ENCODE measurements at regions not wholly inside any gene's neighbourhood (a gene's known extent, or its start where the extent isn't known, plus 50 kb on each side); places are given as distances from the start of the nearest gene placed in this dataset.
"Not testable (repeated sequence)": the region's sequence is repeated elsewhere in the genome, so short reads cannot be mapped to it uniquely, and the experiment has no call there.

DNA sequence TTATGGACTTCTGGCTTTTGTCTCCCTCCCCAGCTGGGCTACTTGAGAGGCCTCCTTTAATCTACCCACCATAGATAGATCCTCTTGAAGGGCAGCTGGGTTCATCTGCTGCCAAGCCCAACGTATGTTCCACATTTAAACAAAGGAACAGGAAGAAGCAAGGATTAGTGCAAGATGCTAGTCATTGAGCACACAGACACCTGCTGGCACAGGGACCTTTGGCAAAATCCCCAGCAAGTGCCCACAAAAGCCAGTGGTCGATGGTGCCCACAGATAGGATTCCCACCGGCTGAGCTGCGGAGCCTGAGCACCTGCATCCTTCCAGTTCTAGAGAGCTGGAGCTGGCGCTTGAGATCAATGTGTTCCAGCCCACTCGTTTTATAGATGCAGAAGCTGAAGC lies 57.7 kb upstream of the SHB start:
- DNase-seq (ENCODE audit: low read depth): no peak

GRCh38 chr9:38125889-38126288 lies 56.9 kb upstream of the SHB start:
- DNase-seq (ENCODE audit: low read depth): no peak

DNA sequence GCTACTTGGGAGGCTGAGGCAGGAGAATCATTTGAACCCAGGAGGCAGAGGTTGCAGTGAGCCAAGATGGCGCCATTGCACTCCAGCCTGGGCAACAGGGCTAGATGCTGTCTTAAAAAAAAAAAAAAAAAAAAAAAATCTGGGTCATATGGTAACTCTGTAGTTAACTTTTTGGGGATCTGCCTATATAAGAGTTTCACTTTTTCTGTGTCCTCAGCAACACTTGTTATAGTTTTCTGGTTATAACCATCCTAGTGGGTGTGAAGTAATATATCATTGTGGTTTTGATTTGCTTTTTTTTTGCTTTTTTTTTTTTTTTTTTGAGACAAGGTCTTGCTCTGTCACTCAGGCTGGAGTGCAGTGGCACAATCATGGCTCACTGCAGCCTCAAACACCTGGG lies 54.3 kb upstream of the SHB start:
- not testable (repeated sequence) for DNase-seq (ENCODE audit: low read depth)

- DNase-seq (ENCODE audit: low read depth): no peak
Observed at GRCh38 chr9:38120961-38121360, 51.9 kb upstream of the SHB start.

DNA sequence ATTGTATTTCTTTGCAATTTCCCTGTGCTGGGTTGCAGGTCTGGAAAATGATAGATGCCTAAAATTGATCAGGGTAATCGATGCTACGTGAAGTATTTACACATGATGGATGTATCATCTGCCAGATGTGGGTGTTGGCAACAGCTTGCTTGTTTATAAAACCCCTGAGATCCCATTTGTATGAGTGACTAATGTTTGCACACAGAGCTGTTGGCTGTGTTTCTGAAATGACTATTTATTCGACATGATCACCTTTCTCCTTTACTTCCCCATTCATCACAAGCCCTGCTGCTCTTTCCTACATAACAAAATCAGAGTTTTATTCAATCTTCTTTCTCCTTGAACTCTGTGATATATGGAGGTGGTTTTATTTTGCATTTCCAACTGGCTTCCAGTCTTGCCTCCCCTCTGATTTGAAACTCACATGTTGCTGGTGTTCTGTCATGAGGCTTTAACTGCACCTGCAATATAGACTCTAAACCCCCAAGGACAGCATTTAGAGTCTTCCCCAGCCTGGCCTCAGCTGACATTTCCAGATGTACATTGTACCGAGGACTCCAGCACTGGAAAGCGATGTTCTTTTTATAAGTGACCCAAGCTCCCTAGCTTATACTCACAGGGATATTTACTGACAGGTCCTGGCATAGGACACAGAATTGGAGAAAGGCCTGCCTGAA lies 50.7 kb upstream of the SHB start:
- DNase-seq (ENCODE audit: low read depth): no peak

- DNase-seq (ENCODE audit: low read depth): no peak
Observed at GRCh38 chr9:38118862-38119438, 49.9 kb upstream of the SHB start.
